HG03064 (cell line): ENCODE measurements at regions not wholly inside any gene's neighbourhood (a gene's known extent, or its start where the extent isn't known, plus 50 kb on each side); places are given as distances from the start of the nearest gene placed in this dataset.

Experiments used
- ATAC-seq: cut with Tn5 transposase; IDR thresholded peaks from one replicate; pipeline ENCODE4 v1.9.1; 2021; ENCODE audit warnings: low read depth; ENCODE audit not compliant: unreplicated experiment

DNA sequence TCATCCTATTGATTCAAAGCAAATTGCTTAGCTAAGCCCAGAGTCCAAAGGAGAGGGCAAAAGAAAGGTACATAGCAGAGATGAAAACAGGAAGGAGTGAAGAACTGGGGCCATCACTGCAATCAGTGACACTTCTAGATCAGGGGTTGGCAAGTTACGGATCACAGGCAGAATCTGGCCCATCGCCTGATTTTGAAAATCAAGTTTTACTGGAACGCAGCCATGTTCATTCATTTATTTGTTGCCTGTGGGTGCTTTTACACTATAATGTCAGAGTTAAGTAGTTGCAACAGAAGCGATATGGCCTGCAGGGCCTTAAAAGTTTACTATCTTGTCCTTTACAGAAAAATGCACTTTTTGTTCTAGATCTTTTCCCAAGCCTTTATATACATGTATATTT lies 271.7 kb upstream of the TOPAZ1 start:
- ATAC-seq, result no peak

DNA sequence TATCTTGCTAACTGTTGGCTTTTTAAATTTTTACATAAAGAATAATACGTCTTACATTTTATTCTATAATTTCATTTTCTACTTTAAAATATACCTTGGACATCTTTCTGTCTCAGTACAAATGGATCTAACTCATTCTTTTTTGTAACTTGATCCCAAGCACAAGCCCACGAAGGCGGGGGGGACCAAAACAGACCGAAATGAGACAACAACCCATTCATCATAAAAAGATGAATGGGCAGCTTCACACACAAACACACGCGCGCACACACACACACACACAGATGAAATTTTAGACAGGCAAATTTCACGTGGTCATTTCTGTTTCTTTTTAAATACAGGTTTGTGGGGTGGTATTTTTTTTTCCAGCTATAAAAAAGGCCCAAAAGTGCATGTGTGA lies 271.3 kb upstream of the TOPAZ1 start:
- ATAC-seq, result no peak

DNA sequence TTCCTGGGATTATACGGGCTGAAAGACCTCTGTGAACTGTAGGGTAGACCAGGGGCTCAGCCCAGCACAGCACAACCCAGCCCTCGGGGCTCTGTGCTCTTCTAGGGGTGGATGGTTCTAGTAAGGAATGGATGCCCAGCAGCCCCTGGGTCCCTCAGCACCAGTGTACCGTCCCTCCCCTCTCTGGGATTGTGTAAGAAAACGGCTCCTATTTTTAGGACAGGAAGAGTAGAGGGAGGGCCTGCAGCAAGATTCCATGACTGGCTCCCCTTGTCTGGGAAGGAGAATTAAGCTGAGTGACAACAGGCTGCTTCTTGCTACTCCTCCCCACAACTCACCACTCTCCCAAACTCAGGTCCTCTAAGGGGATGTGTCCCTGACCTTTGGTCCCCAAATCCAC lies 270.8 kb upstream of the TOPAZ1 start:
- ATAC-seq, result no peak

DNA sequence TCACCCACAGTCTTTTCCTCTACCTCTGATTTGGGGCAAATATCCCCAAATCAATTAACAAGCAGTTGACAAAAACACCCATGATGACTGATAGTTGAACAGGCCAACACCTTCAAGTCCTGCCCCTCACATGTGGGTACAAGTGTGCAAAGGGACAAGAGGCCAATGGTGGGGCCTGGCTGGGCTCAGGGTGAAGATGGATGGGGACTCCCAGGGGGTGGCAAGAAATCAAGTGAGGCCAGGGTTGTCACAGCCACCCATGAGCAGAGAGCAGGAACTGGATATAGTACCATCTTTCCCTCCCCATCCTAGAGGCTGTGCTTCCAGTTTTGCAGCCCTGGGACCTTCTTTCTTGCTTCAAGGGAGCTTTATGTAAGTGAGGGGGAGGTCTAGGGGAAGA lies 270.2 kb upstream of the TOPAZ1 start:
- no peak for ATAC-seq

DNA sequence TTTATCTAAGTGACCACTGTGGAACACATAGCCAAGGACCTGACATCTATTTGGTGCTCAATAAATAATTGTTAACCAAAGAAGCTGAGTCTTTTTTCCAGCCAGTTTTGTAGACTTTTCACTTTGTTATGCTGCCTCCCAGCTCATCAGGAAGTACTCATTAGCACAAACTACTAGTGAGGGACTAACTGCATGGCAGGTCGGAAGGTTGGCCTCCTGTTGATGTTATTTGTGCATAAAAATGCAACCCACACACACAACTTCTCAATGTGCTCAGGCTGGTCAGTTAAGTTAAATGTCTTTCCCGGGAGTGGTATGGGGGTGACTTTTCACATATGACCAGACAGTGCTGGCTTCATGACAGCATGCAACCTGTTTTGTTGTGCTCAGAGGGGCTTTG lies 263.0 kb upstream of the TOPAZ1 start:
- ATAC-seq, result no peak

DNA sequence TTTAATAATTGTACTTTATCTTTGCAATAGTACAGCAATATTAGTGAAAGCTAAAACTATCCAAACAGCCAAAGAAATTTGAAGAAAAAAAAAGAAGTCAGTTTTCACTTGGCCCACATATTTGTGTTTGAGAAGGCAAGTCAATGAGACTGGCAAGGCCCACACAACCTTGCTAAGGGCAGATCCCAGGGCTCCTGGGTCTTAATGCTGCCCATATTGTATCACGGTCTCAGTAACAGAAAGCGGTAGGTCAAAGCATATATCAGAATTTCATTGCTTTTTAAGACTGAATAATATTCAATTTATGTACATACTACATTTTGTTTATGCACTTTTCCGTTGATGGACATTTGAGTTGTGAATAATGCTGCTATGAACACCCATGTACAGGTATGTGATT lies 262.0 kb upstream of the TOPAZ1 start:
- ATAC-seq, result no peak

DNA sequence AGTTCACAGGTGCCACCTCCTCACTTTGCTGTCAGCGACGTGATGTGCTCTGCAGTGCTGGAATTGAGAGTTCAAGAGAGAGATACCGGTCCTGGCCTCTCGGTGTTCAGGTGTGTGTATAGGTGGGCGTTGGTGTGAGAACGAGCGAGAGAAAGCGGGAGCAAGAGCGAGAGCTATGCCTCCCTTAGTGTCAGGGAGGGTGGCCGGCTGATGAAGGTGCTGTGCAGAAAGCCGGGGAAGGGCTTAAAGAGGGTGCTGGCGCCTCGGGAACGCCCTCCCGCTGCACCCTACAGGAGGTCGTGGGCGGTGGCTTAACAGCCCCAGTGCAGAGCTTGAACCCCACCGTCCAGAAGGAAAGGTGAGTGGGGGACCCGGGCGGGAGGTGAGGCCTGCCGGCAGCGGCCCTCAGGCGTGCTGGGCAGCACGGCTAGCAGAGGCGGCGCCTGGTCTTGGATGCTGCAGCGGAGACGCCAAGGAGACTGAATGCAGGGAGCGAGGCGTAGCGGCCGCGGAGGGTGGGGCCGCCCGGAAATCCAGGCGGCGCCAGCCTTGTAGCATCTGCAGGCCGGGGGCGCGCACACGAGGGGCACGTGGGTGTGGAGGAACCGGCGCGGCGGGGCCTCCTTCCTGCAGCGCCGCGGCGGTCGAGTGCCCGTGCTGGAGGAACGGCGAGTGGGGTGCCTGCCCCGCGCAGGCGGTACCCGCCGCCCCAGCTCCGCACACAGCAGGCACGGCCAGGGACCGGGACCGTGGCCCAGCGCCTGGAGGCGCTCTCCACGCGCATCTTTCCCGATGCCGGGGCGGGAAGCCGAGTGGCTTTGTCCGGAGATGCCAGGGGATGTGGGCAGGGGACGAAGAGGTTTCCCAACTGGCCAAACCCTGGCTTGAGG lies 246.8 kb upstream of the TOPAZ1 start:
- ATAC-seq, result no peak

DNA sequence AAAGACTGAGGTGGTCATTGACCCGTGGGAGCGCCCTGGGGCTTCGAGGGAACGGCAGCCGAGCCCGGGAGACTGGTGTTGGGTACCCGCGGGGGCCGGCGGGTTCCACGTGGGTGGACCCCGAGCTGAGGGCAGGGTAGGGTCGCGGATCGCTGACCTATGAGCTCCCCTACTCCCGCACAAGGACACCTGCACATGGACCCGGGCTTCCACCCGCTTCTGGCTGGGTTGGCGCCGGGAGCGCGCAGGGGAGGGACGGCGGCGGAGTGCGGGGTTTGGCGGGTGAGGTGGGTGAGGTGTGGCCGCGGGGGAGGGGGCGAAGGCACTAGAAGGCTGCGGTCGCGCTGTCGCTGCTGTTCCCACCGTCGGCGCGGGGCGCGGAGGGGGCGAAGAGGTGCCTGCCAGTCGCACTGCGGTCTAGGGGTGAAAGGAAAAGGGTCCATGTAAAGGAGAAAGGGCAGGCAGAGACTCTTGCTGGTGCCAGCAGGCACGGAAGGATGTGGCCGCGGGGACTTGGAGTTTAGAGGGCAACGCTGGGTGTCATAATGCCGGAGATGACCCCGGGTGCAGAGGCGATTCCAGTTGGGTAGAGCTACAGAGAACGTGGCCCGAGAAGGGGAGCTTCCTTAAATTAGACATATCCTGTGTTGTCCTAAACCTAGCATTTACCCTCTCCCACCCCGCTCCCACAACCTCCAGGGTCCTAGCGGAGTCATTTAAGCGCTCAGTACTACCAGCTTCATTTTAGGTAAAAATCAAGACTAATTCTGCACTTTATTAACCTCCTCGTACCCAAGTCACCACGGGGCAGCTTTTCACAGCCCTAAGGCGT lies 245.9 kb upstream of the TOPAZ1 start:
- ATAC-seq, result no peak

DNA sequence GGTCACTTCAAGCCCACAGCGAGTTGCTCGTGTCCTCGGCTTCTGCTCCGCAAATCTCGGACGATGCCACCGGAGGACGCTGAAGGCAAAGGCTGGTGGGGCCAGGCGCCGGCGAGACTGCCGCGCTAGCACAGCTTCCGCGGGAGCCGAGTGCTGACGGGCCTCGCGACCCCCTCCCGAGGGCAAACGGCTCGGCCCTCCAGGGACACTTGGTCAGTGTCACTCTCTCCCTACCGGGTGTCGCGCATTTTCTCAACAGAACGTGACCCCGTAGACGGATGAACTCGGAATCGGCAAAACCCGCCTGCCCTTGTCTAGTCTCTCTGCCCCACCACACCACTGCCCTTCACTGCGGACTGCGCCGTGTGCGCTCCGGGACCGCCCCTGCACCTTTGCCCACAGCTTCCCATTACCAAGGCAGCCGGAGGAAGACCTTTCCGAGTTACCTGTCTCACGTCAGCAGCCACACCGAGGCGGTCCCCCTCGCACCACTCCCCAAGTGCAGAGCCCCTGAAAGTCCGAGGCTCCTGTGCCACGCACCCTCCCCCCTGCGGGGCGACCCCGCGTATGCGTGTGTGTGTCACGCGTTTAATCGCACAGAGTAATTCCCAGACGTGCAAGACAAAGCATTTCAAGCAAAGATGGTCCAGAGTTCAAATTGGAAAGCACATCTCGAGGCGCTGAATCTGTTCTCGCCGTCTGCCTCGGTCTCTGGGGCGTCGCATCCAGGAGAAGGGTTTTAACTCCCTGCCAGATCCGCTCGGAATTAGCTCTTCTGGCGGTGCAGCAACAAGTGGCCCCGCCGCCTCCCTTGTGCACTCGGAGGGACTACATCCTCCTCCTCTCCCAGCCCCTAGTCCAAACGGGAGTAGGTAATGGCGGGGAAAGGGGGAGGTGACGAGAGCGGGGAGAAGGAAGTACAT lies 245.0 kb upstream of the TOPAZ1 start:
- no peak for ATAC-seq

DNA sequence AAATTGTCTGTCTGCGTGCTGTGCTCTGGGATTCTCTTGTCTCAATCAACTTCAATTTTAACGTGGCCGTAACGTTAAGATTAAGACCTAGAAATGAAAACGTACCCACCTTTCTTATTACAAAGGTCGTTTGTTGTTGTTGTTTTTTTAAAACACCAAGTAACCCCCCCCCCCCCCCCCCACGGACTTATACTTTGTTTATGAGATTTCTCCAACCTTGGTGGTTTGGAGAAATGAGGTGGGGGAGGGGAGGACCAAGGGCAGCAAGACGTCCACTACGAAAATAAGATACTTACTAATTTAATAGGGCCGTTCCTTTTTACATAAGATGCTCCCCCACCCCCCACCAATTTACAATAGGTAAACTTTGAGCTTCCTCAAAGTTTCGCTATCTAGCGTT lies 244.4 kb upstream of the TOPAZ1 start:
- no peak for ATAC-seq

DNA sequence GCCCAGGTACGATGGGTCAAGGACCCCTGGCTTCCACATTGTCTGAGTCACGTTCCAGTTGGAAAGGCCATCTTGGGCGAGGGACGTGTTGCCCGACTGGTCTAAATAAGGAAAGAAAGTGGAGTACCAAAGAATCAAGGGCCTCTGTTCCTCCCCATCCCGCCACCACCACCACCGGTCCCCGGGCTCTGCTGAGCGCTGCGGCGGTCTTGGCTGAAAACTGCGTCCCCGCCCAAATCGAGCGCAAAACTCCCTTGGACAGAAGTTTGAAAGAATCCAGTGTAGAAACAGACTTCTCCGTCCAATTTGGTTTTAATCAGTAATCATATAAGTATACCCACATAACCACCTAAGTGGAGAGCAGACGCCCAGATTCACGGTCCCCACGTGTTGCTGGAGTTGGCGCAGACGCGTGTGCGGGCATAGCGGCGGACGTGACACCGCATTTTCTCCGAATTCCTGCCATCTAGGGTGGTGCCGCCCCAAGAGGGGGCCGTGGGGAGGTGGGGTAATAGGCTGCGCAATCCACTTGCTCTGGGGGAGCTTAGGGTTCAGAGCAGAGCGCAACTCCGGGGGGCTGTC lies 243.8 kb upstream of the TOPAZ1 start:
- no peak for ATAC-seq

DNA sequence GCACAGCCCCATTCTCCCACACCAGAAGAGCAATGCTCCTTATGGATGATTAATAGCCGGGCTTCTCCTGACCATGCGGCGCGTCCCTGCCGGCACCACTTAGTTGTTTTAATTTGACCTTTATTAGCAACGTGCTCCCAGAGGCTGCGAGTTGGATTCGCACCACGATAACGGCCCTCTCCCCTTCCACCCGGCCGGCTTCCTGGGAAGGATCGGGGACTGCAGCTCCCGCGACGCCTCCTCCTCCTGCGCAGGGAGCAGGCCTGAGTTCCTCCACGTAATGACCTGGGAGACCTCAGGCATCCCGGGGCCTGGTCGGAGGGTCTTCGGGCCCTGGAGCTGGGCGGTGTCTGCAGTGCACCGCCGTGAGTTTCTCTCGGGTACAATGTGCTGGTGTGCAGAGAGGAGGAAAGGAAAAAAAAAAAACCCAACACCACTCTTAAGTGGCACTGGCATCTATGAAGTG lies 243.3 kb upstream of the TOPAZ1 start:
- no peak for ATAC-seq

DNA sequence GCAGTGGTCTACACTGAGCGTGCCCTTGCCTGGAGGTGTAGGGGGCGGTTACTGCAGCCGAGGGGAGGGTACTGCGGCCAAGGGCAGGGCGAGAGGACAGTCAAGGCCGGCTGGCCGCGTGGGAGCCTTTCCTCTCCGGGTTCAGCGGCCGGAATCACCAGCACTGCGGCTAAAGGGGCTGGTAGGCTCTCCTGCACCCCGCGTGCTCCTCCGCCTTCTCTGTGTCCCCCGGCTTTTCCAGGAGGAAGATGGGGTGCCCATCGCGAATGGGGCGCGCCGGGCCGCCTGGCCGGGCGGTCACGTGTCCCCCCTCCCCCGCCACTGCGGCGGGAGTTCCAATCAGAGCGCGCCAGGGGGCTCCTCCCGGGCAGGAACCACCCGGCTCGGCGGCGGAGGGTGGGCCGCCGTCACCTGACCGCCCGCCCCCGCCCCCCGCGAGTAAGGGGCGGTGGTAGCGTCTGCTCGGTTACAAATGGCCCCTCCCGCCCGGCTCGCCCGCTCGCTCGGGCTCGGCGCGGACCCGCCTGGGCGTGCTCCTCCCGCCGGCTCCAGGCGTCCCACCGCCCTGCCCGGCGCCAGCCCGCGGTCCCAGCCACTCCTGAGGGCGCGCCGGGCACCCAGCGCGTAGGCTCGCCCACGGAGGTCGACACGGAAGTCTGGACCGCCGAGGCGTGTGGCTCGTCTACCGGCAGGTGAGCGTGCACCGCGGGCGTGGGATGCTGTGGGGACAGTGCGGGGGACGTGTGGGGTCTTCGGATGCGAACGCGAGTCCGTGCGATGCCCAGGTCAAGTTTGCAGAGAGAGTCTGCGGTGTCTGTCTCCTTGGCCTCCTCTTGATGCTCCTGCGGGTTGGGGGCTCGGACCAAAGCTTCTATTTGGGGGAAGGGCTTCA lies 242.6 kb upstream of the TOPAZ1 start:
- ATAC-seq, result no peak

DNA sequence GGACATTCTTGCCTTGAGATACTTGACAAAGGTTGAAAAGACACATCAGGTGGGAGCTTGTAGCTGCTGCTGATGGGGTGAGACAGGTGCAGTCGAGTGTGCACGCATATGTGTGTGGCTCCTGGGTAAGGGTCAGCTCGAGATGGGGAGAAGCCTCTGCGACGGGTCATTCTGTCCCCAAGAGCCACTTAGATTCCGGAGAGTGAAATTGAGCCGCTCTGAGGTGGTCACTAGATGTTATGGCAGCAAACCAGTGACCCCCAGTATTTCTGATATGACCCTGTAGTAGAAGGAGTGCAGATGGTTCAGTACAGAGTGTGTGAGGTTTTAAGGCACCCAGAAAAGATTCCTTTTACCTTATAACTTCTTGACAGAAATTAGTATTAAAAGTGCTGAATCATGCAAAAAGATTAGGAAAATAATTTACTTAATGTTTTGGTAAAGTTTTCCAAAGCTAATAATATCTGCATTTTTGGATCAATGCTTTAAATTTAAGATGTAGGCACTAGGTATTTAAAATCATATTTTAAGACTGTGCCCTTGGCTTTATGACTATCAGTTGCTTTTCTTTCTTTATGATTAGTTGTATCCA lies 241.9 kb upstream of the TOPAZ1 start:
- no peak for ATAC-seq

DNA sequence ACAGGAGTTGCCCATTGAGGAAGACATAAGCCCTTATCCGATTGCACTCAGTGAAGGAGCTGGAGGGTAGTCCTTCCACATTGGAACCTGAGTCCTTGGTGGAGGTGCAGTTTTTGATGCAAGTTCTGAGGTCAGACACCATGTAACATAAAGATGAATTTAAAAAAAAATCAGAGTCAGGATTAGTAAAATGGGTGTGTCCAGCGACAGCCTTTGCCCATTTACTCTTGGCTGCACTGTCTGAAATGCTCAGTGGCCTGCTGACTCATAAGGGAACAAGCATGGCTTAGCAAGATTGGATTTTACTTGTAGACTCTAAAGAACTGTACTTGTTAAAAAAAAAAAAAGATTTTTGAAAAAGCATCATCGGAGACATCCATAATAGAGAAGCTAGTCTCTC lies 241.1 kb upstream of the TOPAZ1 start:
- no peak for ATAC-seq

DNA sequence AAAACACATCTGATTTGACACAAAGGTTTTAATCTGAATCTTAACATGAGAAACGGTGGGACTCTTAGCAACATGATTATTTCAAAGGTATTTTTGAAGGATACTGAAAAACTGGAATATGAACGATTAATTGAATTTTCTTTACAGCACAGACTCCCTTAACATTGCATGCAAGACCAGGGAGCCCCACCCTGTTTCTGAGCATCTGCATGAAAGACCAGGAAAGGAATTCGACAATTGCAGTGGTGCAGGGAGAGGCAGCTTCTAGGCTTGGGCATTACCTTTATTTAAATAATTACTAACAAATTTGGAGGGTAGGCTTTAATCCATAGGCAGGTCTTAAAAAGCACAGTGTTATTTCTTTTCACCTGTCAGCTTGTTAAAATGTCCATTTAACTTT lies 240.6 kb upstream of the TOPAZ1 start:
- ATAC-seq, result no peak

DNA sequence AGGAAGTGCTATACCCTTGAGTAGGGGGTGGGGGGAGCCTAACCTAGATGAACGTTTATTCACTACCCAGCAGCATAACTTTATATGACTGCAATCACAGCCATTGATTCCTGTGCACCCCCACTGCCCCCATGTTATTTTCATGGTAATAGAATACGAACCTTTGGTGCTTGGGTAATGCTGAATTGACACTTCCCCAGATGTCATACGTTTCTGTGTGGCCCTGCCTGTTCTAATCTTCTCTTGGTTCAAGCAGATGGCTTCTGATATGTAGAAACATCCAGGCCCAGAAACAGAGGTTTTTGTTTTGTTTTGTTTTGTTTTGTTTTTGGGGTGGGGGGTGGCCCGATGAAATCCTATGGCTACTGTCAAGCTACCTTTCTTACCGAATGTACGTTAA lies 237.9 kb upstream of the TOPAZ1 start:
- ATAC-seq, result no peak

DNA sequence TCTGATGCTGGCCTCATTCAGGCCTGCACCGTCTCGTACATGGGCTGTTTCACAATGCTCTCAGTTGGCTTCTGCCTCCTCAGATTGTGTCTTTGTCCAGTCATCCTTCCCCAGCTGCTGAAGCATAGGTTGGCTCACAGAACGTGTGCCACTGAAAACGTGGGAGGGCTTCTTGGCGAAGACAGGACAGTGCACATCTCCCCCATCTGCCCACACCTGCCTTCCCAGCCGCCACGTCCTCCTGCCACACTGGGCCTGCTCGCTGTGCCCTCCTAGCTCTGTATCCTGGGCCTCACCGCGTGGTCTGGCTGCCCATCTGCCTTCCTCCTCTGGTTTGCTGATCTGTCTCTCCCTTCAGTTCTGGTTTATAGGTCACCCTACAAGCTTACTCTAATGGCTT lies 230.0 kb upstream of the TOPAZ1 start:
- ATAC-seq, result no peak
